ENCODE measurements at regions not wholly inside any gene's neighbourhood (a gene's known extent, or its start where the extent isn't known, plus 50 kb on each side); places are given as distances from the start of the nearest gene placed in this dataset.

- TF ChIP-seq POLR2A (IDR thresholded peaks at IDR 0.05; ENCODE audit: low read depth) (no peak), CTCF (IDR thresholded peaks at IDR 0.05) (no peak), EP300 (IDR thresholded peaks at IDR 0.05) (no peak)
These were observed 439.6 kb upstream of the NMUR2 start for GRCh38 chr5:152844713-152845112.
